Parathyroid adenoma (tissue), 2 donors: ENCODE measurements at regions not wholly inside any gene's neighbourhood (a gene's known extent, or its start where the extent isn't known, plus 50 kb on each side); places are given as distances from the start of the nearest gene placed in this dataset.

Experiments
- H2AFZ ChIP-seq: fragments of 300-600 bp; sonication (generic); one replicate; pipeline ENCODE4 v1.7.0; 2017; ENCODE audit warnings: antibody characterized with exemption, mild to moderate bottlenecking
- H3K27ac ChIP-seq: fragments of 300-600 bp; sonication (generic); one replicate; pipeline ENCODE4 v1.7.0; 2017
- H3K27me3 ChIP-seq: fragments of 300-600 bp; sonication (generic); one replicate; pipeline ENCODE4 v1.7.0; 2017; ENCODE audit warnings: low read length; ENCODE audit not compliant: control insufficient read depth, insufficient read depth
- H3K36me3 ChIP-seq: fragments of 300-600 bp; sonication (generic); one replicate; pipeline ENCODE4 v1.7.0; 2017; ENCODE audit warnings: low read length; ENCODE audit not compliant: control insufficient read depth, insufficient read depth
- H3K4me1 ChIP-seq: fragments of 300-600 bp; sonication (generic); one replicate; pipeline ENCODE4 v1.7.0; 2017; ENCODE audit warnings: control low read depth
- H3K4me2 ChIP-seq: fragments of 300-600 bp; sonication (generic); one replicate; pipeline ENCODE4 v1.7.0; 2017; ENCODE audit warnings: low read length
- H3K4me3 ChIP-seq: fragments of 300-600 bp; sonication (generic); one replicate; pipeline ENCODE4 v1.7.0; 2017; ENCODE audit warnings: low read depth, low read length
- H3K79me2 ChIP-seq: fragments of 300-600 bp; sonication (generic); one replicate; pipeline ENCODE4 v1.7.0; 2017; ENCODE audit warnings: control low read depth
- H3K9ac ChIP-seq: fragments of 300-600 bp; sonication (generic); one replicate; pipeline ENCODE4 v1.7.0; 2017; ENCODE audit warnings: mild to moderate bottlenecking
- H3K9me3 ChIP-seq: fragments of 300-600 bp; sonication (generic); one replicate; pipeline ENCODE4 v1.7.0; 2017; ENCODE audit warnings: low read length; ENCODE audit not compliant: control insufficient read depth
- TF ChIP-seq, protein P1 (sequence below): fragments of 300-600 bp; sonication (generic); IDR thresholded peaks from one replicate; pipeline ENCODE4 v1.7.0; 2017; ENCODE audit warnings: antibody characterized with exemption, mild to moderate bottlenecking
- donor health status: primary hyperparathyroidism.

DNA sequence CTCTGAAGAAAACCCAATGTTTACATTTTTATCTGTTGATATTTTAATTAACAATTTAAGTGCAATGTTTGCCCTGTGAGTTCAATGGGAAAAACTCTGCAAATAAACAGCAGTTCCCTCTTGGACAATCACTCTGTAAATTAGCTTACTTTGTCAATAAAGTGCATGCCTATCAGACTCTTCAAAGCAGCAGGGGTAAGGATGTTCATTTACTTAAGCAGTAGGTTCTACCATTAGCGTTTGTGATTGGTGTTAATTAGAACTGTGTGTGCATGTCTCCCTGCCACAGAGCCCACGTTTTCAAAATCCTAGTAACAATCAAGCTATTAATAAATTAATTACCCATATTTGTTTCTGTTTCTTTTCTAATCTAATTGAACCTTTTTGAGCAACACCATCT lies 1921.6 kb upstream of the WWC1 start:
- H3K4me2 ChIP-seq: no peak overlapping the region
- no peak overlapping the region for H3K4me3 ChIP-seq
- H3K36me3 ChIP-seq: no peaks in the 10 kb centered on the region
- no peaks in the 10 kb centered on the region for H3K79me2 ChIP-seq
- no peaks in the 10 kb centered on the region for H3K4me1 ChIP-seq
- no peak overlapping the region for H3K9ac ChIP-seq
- no peak overlapping the region for H3K27ac ChIP-seq
- H2AFZ ChIP-seq: no peak overlapping the region
- H3K27me3 ChIP-seq: no peaks in the 10 kb centered on the region
- TF ChIP-seq, protein P1, sequence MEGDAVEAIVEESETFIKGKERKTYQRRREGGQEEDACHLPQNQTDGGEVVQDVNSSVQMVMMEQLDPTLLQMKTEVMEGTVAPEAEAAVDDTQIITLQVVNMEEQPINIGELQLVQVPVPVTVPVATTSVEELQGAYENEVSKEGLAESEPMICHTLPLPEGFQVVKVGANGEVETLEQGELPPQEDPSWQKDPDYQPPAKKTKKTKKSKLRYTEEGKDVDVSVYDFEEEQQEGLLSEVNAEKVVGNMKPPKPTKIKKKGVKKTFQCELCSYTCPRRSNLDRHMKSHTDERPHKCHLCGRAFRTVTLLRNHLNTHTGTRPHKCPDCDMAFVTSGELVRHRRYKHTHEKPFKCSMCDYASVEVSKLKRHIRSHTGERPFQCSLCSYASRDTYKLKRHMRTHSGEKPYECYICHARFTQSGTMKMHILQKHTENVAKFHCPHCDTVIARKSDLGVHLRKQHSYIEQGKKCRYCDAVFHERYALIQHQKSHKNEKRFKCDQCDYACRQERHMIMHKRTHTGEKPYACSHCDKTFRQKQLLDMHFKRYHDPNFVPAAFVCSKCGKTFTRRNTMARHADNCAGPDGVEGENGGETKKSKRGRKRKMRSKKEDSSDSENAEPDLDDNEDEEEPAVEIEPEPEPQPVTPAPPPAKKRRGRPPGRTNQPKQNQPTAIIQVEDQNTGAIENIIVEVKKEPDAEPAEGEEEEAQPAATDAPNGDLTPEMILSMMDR: no peak
- no peaks in the 10 kb centered on the region for H3K9me3 ChIP-seq

DNA sequence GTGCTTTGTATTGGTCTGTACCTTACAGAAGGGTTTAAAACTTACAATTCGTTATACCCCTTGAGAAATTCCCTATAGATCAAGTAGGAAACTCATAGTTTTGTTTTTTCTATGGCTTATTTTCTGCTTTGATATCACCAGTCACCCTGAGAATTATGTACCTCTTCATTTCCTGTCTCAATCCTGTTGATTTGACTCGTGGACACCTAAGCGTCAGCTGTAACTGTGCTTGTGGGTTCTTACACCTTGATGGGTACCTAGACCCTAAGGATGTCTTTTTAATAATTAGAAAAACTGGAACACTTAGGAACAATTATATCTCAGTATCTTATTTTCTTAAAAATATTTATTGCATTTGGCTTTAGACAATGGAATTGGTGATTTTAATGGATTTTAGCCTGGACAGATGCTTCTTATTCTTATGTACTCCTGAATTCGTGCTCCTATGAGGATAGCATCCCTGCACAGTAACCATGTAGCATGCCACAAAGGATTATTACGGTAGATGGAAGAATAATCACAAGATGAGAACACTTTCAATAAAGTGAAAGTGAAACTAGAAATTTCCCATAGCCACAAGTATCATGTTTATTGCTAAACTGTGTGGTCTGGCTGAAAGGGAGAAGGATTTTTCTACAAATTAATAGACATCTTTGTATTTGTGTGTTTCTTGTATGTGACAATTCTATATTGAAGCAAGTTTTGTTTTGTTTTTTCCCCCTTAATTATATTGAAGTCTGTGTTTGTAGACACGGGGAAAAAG lies 1920.3 kb upstream of the WWC1 start:
- TF ChIP-seq, protein P1: no peak
- Histone ChIP-seq H3K4me3 (no peak overlapping the region), H3K36me3 (no peaks in the 10 kb centered on the region), H3K4me1 (no peaks in the 10 kb centered on the region), H2AFZ (no peak overlapping the region), H3K9me3 (no peaks in the 10 kb centered on the region), H3K9ac (no peak overlapping the region), H3K27ac (no peak overlapping the region), H3K79me2 (no peaks in the 10 kb centered on the region), H3K27me3 (no peaks in the 10 kb centered on the region), H3K4me2 (no peak overlapping the region)

DNA sequence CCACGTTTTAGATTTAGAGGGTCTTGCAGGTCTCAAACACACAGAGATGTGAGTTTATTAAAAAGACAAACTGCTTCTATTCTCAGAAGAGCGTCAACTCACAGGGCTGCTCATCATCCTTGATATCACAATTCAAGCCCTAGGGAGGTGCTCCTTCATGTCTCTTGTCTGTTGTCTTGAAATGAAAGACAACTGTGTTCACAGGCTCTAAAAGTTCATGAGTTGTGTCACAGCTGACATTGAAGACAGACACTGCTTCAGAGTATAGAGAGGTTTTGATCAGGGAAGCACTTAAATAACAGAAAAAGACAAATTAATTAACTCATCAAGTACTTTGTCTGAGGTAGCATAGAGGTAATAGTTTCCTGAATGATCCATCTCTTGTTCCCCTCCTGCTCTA lies 1917.6 kb upstream of the WWC1 start:
- TF ChIP-seq, protein P1: no peak
- no peaks in the 10 kb centered on the region for H3K4me1 ChIP-seq
- H3K27ac ChIP-seq: no peak overlapping the region
- H3K36me3 ChIP-seq: no peaks in the 10 kb centered on the region
- H2AFZ ChIP-seq: no peak overlapping the region
- H3K79me2 ChIP-seq: no peaks in the 10 kb centered on the region
- H3K4me3 ChIP-seq: no peak overlapping the region
- H3K9me3 ChIP-seq: no peaks in the 10 kb centered on the region
- H3K4me2 ChIP-seq: no peak overlapping the region
- no peak overlapping the region for H3K9ac ChIP-seq
- no peaks in the 10 kb centered on the region for H3K27me3 ChIP-seq

DNA sequence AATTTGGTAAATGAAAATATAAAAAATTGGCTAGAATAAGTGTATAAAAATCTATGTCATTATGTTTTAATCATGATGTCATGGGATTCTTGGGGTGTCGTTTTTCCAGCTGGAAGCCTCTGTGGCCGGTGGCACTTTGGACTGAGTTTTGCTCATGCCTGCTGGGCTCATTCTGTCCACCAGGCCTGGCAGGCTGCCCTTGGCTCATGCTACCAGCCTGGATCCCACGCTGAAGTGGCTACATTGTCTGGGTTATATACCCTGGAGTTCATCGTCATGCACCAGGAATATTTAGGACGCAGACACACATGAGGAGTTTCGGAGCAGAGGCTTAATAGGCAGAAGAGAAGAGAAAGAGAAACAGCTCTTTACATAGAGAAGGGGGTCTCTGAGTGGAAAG lies 1913.7 kb upstream of the WWC1 start:
- TF ChIP-seq, protein P1: no peak
- Histone ChIP-seq H3K79me2 (no peaks in the 10 kb centered on the region), H3K9ac (no peak overlapping the region), H3K4me3 (no peak overlapping the region), H3K27ac (no peak overlapping the region), H3K9me3 (no peaks in the 10 kb centered on the region), H3K27me3 (no peaks in the 10 kb centered on the region), H3K4me2 (no peak overlapping the region), H3K36me3 (no peaks in the 10 kb centered on the region), H3K4me1 (no peaks in the 10 kb centered on the region), H2AFZ (no peak overlapping the region)

DNA sequence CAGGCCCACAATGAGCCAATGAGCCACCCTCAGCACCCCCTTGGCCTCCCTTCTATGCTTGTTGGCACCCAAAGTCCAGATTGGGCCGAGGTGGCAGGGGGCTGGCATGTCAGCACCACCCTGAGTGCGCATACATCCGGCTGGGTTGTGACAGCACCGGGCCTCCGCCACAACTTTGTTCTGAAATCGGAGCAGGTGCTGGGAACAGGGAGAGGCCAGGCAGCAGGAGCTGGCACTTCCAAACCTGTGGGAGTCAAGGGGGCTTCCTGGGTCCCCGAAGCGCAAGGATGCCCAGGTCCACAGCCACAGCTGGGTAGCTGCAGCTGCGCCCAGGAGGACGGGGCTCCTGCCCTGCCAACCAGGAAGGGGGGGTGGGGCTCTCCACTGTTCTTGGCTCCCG lies 1911.9 kb upstream of the WWC1 start:
- no peaks in the 10 kb centered on the region for H3K9me3 ChIP-seq
- H3K4me3 ChIP-seq: no peak overlapping the region
- no peak overlapping the region for H3K9ac ChIP-seq
- no peaks in the 10 kb centered on the region for H3K79me2 ChIP-seq
- no peak overlapping the region for H3K27ac ChIP-seq
- H3K4me2 ChIP-seq: no peak overlapping the region
- TF ChIP-seq, protein P1: no peak
- H3K4me1 ChIP-seq: no peaks in the 10 kb centered on the region
- no peaks in the 10 kb centered on the region for H3K27me3 ChIP-seq
- no peaks in the 10 kb centered on the region for H3K36me3 ChIP-seq
- no peak overlapping the region for H2AFZ ChIP-seq
